C4-2B (cell line): ENCODE measurements at regions not wholly inside any gene's neighbourhood (a gene's known extent, or its start where the extent isn't known, plus 50 kb on each side); places are given as distances from the start of the nearest gene placed in this dataset.
"Not testable (repeated sequence)": the region's sequence is repeated elsewhere in the genome, so short reads cannot be mapped to it uniquely, and the experiment has no call there.

Experiments
- ZFX ChIP-seq: fragments of 450-650 bp; IDR thresholded peaks from 2 replicates; pipeline ENCODE4 v1.6.1; 2017
- TF ChIP-seq, protein P1 (sequence below): fragments of 450-650 bp; conservative IDR thresholded peaks from 2 replicates; pipeline ENCODE4 v1.5.1; 2017; ENCODE audit warnings: mild to moderate bottlenecking

DNA sequence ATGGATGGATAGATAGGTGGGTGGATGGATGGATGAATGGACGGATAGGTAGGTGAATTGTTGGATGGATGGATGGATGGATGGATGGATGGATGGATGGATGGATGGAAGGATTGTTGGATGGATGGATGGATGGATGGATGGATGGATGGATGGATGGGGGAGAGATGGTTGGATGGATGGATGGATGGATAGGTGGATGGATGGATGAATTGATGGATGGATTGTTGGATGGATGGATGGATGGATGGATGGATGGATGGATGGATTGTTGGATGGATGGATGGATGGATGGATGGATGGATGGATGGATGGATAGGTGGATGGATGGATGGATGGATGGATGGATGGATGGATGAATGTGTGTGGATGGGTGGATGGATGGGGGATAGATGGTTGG lies 476.6 kb downstream of the MN1 start:
- TF ChIP-seq, protein P1, sequence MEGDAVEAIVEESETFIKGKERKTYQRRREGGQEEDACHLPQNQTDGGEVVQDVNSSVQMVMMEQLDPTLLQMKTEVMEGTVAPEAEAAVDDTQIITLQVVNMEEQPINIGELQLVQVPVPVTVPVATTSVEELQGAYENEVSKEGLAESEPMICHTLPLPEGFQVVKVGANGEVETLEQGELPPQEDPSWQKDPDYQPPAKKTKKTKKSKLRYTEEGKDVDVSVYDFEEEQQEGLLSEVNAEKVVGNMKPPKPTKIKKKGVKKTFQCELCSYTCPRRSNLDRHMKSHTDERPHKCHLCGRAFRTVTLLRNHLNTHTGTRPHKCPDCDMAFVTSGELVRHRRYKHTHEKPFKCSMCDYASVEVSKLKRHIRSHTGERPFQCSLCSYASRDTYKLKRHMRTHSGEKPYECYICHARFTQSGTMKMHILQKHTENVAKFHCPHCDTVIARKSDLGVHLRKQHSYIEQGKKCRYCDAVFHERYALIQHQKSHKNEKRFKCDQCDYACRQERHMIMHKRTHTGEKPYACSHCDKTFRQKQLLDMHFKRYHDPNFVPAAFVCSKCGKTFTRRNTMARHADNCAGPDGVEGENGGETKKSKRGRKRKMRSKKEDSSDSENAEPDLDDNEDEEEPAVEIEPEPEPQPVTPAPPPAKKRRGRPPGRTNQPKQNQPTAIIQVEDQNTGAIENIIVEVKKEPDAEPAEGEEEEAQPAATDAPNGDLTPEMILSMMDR: not testable (repeated sequence)
- not testable (repeated sequence) for TF ChIP-seq ZFX
